GM23338 (cell line): ENCODE measurements at regions not wholly inside any gene's neighbourhood (a gene's known extent, or its start where the extent isn't known, plus 50 kb on each side); places are given as distances from the start of the nearest gene placed in this dataset.

Experiments
- CREB1 ChIP-seq: fragments of 250-450 bp; sonication (Bioruptor Pico); IDR thresholded peaks from 2 replicates; pipeline ENCODE4 v1.5.0; 2020; ENCODE audit warnings: low read depth, mild to moderate bottlenecking, moderate library complexity
- CTCF ChIP-seq, 2 experiments: fragments of 200-600 bp in 1 of 2; sonication (generic) in 1 of 2; conservative IDR thresholded peaks; 2 replicates each; pipeline versions ENCODE4 v1.5.1 to v1.6.1; 2016 to 2017; ENCODE audit warnings: antibody characterized with exemption in 2 of 2, low read depth in 2 of 2, mild to moderate bottlenecking in 2 of 2, moderate library complexity in 1 of 2
- POLR2AphosphoS5 ChIP-seq: IDR thresholded peaks from 2 replicates; pipeline ENCODE4 v1.6.1; 2016; ENCODE audit warnings: antibody characterized with exemption, low read depth
- REST ChIP-seq: IDR thresholded peaks from one replicate; pipeline ENCODE4 v1.6.1; 2018; ENCODE audit warnings: antibody characterized with exemption; ENCODE audit not compliant: unreplicated experiment

- TF ChIP-seq CREB1 (CRISPR knock-in tag), result no peak
- TF ChIP-seq CTCF (conservative IDR thresholded peaks at IDR 0.05; ENCODE audit: low read depth in 2 of 2), result no peak
- TF ChIP-seq REST, result no peak
- TF ChIP-seq POLR2AphosphoS5, result no peak
Observed at GRCh38 chr7:85565276-85565675, 378.4 kb upstream of the SEMA3D start.
